H1 (cell line): ENCODE measurements at regions not wholly inside any gene's neighbourhood (a gene's known extent, or its start where the extent isn't known, plus 50 kb on each side); places are given as distances from the start of the nearest gene placed in this dataset.

Source experiments
- EZH2 ChIP-seq: fragments of 200-600 bp; sonication (generic); IDR thresholded peaks from 2 replicates; pipeline ENCODE4 v1.7.1; 2012; ENCODE audit warnings: low read depth, mild to moderate bottlenecking, moderate library complexity, low read length, inconsistent platforms; ENCODE audit not compliant: severe bottlenecking
- ZNF274 ChIP-seq: IDR thresholded peaks from 2 replicates; pipeline ENCODE4 v1.7.0; 2012; ENCODE audit warnings: low read length, borderline replicate concordance; ENCODE audit errors: extremely low read depth

GRCh38 chr5:120043431-120043830 is 414.1 kb downstream of the FAM170A start:
- TF ChIP-seq ZNF274 (no peak), EZH2 (no peak)
